ENCODE measurements at regions not wholly inside any gene's neighbourhood (a gene's known extent, or its start where the extent isn't known, plus 50 kb on each side); places are given as distances from the start of the nearest gene placed in this dataset.

DNA sequence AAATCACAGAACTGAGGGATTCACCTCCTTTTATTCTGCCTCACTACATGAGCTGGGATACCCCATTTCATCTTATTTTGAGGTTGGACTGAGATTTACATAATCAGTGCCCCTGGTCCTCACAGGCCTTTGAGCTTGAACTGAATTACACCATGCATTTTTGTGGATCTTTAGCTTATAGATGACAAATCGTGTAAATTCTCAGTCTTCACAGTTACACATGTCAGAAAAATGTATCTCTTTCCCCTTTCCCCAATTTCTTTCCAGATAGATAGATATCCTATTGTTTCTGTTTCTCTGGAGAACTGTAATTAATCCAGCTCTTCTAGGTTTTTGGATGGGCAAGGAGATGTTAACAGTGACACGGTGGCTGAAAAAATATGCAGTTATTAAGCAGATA lies 1778.9 kb upstream of the SEL1L start:
- Histone ChIP-seq H3K27ac (ENCODE audit: low read length) (no peak overlapping the region), H3K36me3 (ENCODE audit: control insufficient read depth, insufficient read depth, low read length) (no peaks in the 10 kb centered on the region), H3K9me3 (ENCODE audit: control insufficient read depth, insufficient read depth, low read length) (no peaks in the 10 kb centered on the region), H3K4me3 (ENCODE audit: low read length) (no peak overlapping the region), H3K27me3 (ENCODE audit: control insufficient read depth, insufficient read depth, low read length) (no peaks in the 10 kb centered on the region), H3K4me1 (ENCODE audit: control insufficient read depth, insufficient read depth, low read length) (no peaks in the 10 kb centered on the region)
- Mint-ChIP-seq H3K36me3 (peaks cover 5% of the 10 kb centered on the region), H3K4me1 (no peaks in the 10 kb centered on the region), H3K4me3 (no peak overlapping the region), H3K9me3 (peaks cover 4 to 16% of the 10 kb centered on the region in 2 donors), H3K27ac (no peak overlapping the region), H3K27me3 (ENCODE audit: low read depth in 2 of 2) (no peaks in the 10 kb centered on the region)
- WGBS (ENCODE audit: insufficient coverage), result 93% methylated on average over 1 of the region's 2 CpGs
- DNase-seq, result no peak
- no peak for TF ChIP-seq CTCF (IDR thresholded peaks at IDR 0.05)
- intact Hi-C loops (cut with micrococcal nuclease), result no loop called here
- ATAC-seq, result no peak

GRCh38 chr14:83314764-83315163 lies 1781.1 kb upstream of the SEL1L start:
- intact Hi-C loops (cut with micrococcal nuclease), result no loop called here
- H3K4me1 ChIP-seq (ENCODE audit: control insufficient read depth, insufficient read depth, low read length), result no peaks in the 10 kb centered on the region
- H3K27ac Mint-ChIP-seq, result no peak overlapping the region

DNA sequence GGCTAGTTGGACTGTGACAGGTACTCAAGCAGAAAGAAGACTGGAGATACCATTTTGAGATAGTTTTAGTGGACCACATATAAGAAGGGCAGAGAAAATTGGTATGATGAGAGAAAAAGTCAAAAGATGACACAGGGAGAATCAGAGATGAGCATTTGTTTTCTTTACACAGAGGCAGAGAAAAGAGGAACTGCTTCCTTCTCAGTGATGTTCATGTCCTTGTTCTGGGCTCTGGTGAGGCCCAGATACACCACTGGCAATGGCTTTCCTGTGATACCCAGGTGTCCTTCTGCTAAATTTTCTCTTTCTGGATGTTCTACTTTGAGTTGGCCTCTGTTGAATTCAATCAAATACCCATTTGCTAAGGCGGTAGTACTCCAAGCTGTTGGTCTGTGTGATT lies 1782.7 kb upstream of the SEL1L start:
- TF ChIP-seq CTCF (IDR thresholded peaks at IDR 0.05), result no peak
- H3K4me1 ChIP-seq (ENCODE audit: control insufficient read depth, insufficient read depth, low read length), result no peaks in the 10 kb centered on the region
- no peak for DNase-seq
- peaks cover 0 to 7% of the 10 kb centered on the region in 2 donors for H3K9me3 Mint-ChIP-seq
- no peaks in the 10 kb centered on the region for H3K4me1 Mint-ChIP-seq
- no peak overlapping the region for H3K27ac Mint-ChIP-seq
- no peaks in the 10 kb centered on the region for H3K36me3 Mint-ChIP-seq
- 100% methylated on average over 1 of the region's 1 CpG for WGBS (ENCODE audit: insufficient coverage)
- H3K9me3 ChIP-seq (ENCODE audit: control insufficient read depth, insufficient read depth, low read length), result peaks cover 5% of the 10 kb centered on the region
- intact Hi-C loops (cut with micrococcal nuclease), result no loop called here
- H3K4me3 Mint-ChIP-seq, result no peak overlapping the region
- H3K27ac ChIP-seq (ENCODE audit: low read length), result no peak overlapping the region
- no peaks in the 10 kb centered on the region for H3K27me3 Mint-ChIP-seq (ENCODE audit: low read depth in 2 of 2)
- no peaks in the 10 kb centered on the region for H3K36me3 ChIP-seq (ENCODE audit: control insufficient read depth, insufficient read depth, low read length)
- no peak overlapping the region for H3K4me3 ChIP-seq (ENCODE audit: low read length)
- no peak for ATAC-seq
- H3K27me3 ChIP-seq (ENCODE audit: control insufficient read depth, insufficient read depth, low read length), result no peaks in the 10 kb centered on the region

More at GRCh38 chr14:83314764-83315163, 1781.1 kb upstream of the SEL1L start:
- ATAC-seq (no peak), DNase-seq (no peak)
- H3K27ac ChIP-seq (ENCODE audit: low read length), result no peak overlapping the region
- H3K4me3 ChIP-seq (ENCODE audit: low read length), result no peak overlapping the region
- WGBS (ENCODE audit: insufficient coverage), result 90% methylated on average over 2 of the region's 2 CpGs
- H3K4me1 Mint-ChIP-seq, result no peaks in the 10 kb centered on the region
- H3K36me3 ChIP-seq (ENCODE audit: control insufficient read depth, insufficient read depth, low read length), result no peaks in the 10 kb centered on the region
- H3K27me3 ChIP-seq (ENCODE audit: control insufficient read depth, insufficient read depth, low read length), result no peaks in the 10 kb centered on the region
- peaks cover 5% of the 10 kb centered on the region for H3K36me3 Mint-ChIP-seq
- peaks cover 5% of the 10 kb centered on the region for H3K9me3 ChIP-seq (ENCODE audit: control insufficient read depth, insufficient read depth, low read length)
- no peak overlapping the region for H3K4me3 Mint-ChIP-seq
- no peak for TF ChIP-seq CTCF (IDR thresholded peaks at IDR 0.05)
- peaks cover 4 to 10% of the 10 kb centered on the region in 2 donors for H3K9me3 Mint-ChIP-seq
- H3K27me3 Mint-ChIP-seq (ENCODE audit: low read depth in 2 of 2), result no peaks in the 10 kb centered on the region

GRCh38 chr14:83320837-83321236 lies 1787.2 kb upstream of the SEL1L start:
- H3K27me3 Mint-ChIP-seq (ENCODE audit: low read depth in 2 of 2), result no peaks in the 10 kb centered on the region
- TF ChIP-seq CTCF (IDR thresholded peaks at IDR 0.05), result no peak
- H3K4me3 ChIP-seq (ENCODE audit: low read length), result no peak overlapping the region
- intact Hi-C loops (cut with micrococcal nuclease), result no loop called here
- no peaks in the 10 kb centered on the region for H3K27me3 ChIP-seq (ENCODE audit: control insufficient read depth, insufficient read depth, low read length)
- no peaks in the 10 kb centered on the region for H3K36me3 ChIP-seq (ENCODE audit: control insufficient read depth, insufficient read depth, low read length)
- WGBS (ENCODE audit: insufficient coverage), result 100% methylated on average over 1 of the region's 2 CpGs
- no peaks in the 10 kb centered on the region for H3K36me3 Mint-ChIP-seq
- no peaks in the 10 kb centered on the region for H3K4me1 ChIP-seq (ENCODE audit: control insufficient read depth, insufficient read depth, low read length)
- DNase-seq (no peak), ATAC-seq (no peak)
- H3K4me3 Mint-ChIP-seq, result no peak overlapping the region
- H3K27ac Mint-ChIP-seq, result no peak overlapping the region
- H3K4me1 Mint-ChIP-seq, result no peaks in the 10 kb centered on the region
- H3K9me3 ChIP-seq (ENCODE audit: control insufficient read depth, insufficient read depth, low read length), result peaks cover 5% of the 10 kb centered on the region
- H3K27ac ChIP-seq (ENCODE audit: low read length), result no peak overlapping the region
- H3K9me3 Mint-ChIP-seq, result peaks cover 9 to 11% of the 10 kb centered on the region in 2 donors

Data from natural killer cell (primary cell).